Lower leg skin (tissue), 3 donors: ENCODE measurements at regions not wholly inside any gene's neighbourhood (a gene's known extent, or its start where the extent isn't known, plus 50 kb on each side); places are given as distances from the start of the nearest gene placed in this dataset.

Source experiments
- CTCF ChIP-seq, 3 donors: fragments of 450-650 bp; IDR thresholded peaks; one replicate each; pipeline ENCODE4 v1.5.1; 2016; ENCODE audit warnings: antibody characterized with exemption in 3 of 3, mild to moderate bottlenecking in 3 of 3, moderate library complexity in 2 of 3
- POLR2A ChIP-seq, 2 donors: fragments of 450-650 bp; IDR thresholded peaks; one replicate each; pipeline ENCODE4 v1.6.1; 2016 to 2017; ENCODE audit warnings: antibody characterized with exemption in 2 of 2, mild to moderate bottlenecking in 1 of 2, moderate library complexity in 1 of 2

DNA sequence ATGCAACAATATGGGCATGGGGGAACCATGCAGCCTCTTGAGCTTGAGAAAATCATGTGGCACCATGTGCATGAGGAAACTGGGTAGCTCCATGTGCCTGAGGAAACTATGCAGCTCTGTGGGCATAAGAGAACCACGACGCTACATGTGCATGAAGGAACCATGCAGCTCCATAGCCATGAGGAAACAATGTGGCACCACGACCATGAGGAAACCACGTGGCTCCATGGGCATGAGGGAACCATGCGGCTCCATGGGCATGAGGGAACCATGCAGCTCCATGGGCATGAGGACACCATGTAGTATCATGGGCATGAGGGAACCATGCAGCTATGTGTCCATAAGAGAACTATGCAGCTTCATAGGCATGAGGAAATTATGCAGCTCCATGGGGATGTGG lies 140.8 kb downstream of the CAVIN4 start:
- TF ChIP-seq CTCF (IDR thresholded peaks at IDR 0.05) (no peak), POLR2A (IDR thresholded peaks at IDR 0.05) (no peak)
